Activated T-cell treated with anti-CD3 and anti-CD28 coated beads, Interleukin-2, amount 50 U/mL, for 4 hours (primary cell): ENCODE measurements at regions not wholly inside any gene's neighbourhood (a gene's known extent, or its start where the extent isn't known, plus 50 kb on each side); places are given as distances from the start of the nearest gene placed in this dataset.

Experiments
- ATAC-seq, 2 donors: fragments of 200-7000 bp; cut with Tn5 transposase; one replicate each; pipeline ENCODE4 v1.10.0; 2021
- DNase-seq: peaks from one replicate; pipeline ENCODE4 v3.0.0-alpha.2; 2020
- H3K27me3 Mint-ChIP-seq: one replicate; pipeline ENCODE4 v1.8.0; 2021; ENCODE audit warnings: low read depth, mixed read lengths
- H3K36me3 Mint-ChIP-seq: one replicate; pipeline ENCODE4 v1.8.0; 2022; ENCODE audit warnings: mixed read lengths; ENCODE audit not compliant: insufficient read depth
- H3K4me1 Mint-ChIP-seq: one replicate; pipeline ENCODE4 v1.8.0; 2021; ENCODE audit warnings: low read depth, mixed read lengths
- H3K4me3 Mint-ChIP-seq: one replicate; pipeline ENCODE4 v1.8.0; 2021; ENCODE audit warnings: mild to moderate bottlenecking, moderate library complexity, mixed read lengths
- H3K9me3 Mint-ChIP-seq: one replicate; pipeline ENCODE4 v1.8.0; 2021; ENCODE audit warnings: mixed read lengths

- peaks cover 18% of the 10 kb centered on the region for H3K9me3 Mint-ChIP-seq
- peaks cover 5% of the 10 kb centered on the region for H3K27me3 Mint-ChIP-seq
- H3K4me3 Mint-ChIP-seq: no peak overlapping the region
- ATAC-seq: no peak
- DNase-seq: no peak
- no peaks in the 10 kb centered on the region for H3K4me1 Mint-ChIP-seq
- H3K36me3 Mint-ChIP-seq: no peaks in the 10 kb centered on the region
Observed at GRCh38 chr18:78893281-78894032, 86.2 kb upstream of the SALL3 start.

DNA sequence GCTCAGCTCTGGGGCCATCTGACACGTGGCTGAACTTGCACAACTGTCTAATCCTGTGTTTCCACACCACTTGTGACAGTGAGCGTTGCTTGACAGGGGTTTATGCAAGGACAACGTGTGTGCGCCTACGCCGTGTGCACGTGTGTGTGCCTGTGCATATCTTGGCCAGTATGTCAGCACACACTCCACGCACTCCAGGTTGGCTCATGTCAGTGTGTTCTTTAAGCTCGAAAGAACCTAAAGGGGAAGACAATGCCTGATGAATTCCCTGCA lies 85.6 kb upstream of the SALL3 start:
- Mint-ChIP-seq H3K4me1 (no peaks in the 10 kb centered on the region), H3K27me3 (peaks cover 5% of the 10 kb centered on the region), H3K4me3 (no peak overlapping the region), H3K9me3 (peaks cover 13% of the 10 kb centered on the region), H3K36me3 (no peaks in the 10 kb centered on the region)
- DNase-seq (no peak), ATAC-seq (no peak)

- Mint-ChIP-seq H3K9me3 (peaks cover 5% of the 10 kb centered on the region), H3K4me3 (no peak overlapping the region), H3K36me3 (no peaks in the 10 kb centered on the region), H3K27me3 (peaks cover 5% of the 10 kb centered on the region), H3K4me1 (no peaks in the 10 kb centered on the region)
- no peak for ATAC-seq
- DNase-seq: no peak
Observed at GRCh38 chr18:78895207-78896001, 84.2 kb upstream of the SALL3 start.

- DNase-seq (no peak), ATAC-seq (no peak)
- Mint-ChIP-seq H3K36me3 (no peaks in the 10 kb centered on the region), H3K4me3 (no peak overlapping the region), H3K9me3 (no peaks in the 10 kb centered on the region), H3K4me1 (no peaks in the 10 kb centered on the region), H3K27me3 (peaks cover 5% of the 10 kb centered on the region)
Observed at GRCh38 chr18:78896111-78896905, 83.3 kb upstream of the SALL3 start.

DNA sequence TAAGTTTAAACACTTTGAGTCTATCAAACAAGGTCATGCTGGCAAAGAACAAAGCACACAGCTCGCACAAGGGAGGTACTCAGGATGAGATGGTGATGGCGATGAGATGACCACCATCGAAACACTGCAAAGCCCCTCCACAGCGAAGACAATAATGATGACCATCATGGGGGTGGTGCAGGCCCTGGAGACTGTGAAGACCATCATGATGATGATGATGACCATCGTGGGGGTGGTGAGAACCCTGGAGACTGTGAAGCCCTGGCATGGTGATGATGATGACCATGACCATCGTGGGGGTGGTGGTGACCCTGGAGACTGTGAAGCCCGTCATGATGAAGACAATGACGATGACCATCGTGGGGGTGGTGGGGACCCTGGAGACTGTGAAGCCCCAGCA lies 81.6 kb upstream of the SALL3 start:
- DNase-seq (no peak), ATAC-seq (no peak)
- no peaks in the 10 kb centered on the region for H3K36me3 Mint-ChIP-seq
- no peaks in the 10 kb centered on the region for H3K4me1 Mint-ChIP-seq
- no peaks in the 10 kb centered on the region for H3K9me3 Mint-ChIP-seq
- no peak overlapping the region for H3K4me3 Mint-ChIP-seq
- peaks cover 16% of the 10 kb centered on the region for H3K27me3 Mint-ChIP-seq

DNA sequence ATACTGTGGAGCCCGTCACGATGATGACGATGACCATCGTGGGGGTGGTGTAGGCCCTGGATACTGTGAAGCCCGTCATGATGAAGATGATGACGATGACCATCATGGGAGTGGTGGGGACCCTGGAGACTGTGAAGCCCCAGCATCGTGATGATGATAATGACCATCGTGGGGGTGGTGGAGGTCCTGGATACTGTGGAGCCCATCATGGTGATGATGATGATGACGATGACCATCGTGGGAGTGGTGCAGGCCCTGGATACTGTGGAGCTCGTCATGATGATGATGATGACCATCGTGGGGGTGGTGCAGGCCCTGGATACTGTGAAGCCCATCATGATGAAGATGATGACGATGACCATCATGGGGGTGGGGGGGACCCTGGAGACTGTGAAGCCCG lies 81.0 kb upstream of the SALL3 start:
- no peaks in the 10 kb centered on the region for H3K36me3 Mint-ChIP-seq
- peaks cover 21% of the 10 kb centered on the region for H3K27me3 Mint-ChIP-seq
- ATAC-seq (no peak), DNase-seq (no peak)
- H3K9me3 Mint-ChIP-seq: no peaks in the 10 kb centered on the region
- H3K4me1 Mint-ChIP-seq: no peaks in the 10 kb centered on the region
- H3K4me3 Mint-ChIP-seq: no peak overlapping the region

- H3K36me3 Mint-ChIP-seq: no peaks in the 10 kb centered on the region
- no peaks in the 10 kb centered on the region for H3K4me1 Mint-ChIP-seq
- H3K9me3 Mint-ChIP-seq: no peaks in the 10 kb centered on the region
- no peak for DNase-seq
- no peak overlapping the region for H3K4me3 Mint-ChIP-seq
- H3K27me3 Mint-ChIP-seq: peaks cover 23% of the 10 kb centered on the region
- no peak for ATAC-seq
Observed at GRCh38 chr18:78899241-78899640, 80.4 kb upstream of the SALL3 start.

DNA sequence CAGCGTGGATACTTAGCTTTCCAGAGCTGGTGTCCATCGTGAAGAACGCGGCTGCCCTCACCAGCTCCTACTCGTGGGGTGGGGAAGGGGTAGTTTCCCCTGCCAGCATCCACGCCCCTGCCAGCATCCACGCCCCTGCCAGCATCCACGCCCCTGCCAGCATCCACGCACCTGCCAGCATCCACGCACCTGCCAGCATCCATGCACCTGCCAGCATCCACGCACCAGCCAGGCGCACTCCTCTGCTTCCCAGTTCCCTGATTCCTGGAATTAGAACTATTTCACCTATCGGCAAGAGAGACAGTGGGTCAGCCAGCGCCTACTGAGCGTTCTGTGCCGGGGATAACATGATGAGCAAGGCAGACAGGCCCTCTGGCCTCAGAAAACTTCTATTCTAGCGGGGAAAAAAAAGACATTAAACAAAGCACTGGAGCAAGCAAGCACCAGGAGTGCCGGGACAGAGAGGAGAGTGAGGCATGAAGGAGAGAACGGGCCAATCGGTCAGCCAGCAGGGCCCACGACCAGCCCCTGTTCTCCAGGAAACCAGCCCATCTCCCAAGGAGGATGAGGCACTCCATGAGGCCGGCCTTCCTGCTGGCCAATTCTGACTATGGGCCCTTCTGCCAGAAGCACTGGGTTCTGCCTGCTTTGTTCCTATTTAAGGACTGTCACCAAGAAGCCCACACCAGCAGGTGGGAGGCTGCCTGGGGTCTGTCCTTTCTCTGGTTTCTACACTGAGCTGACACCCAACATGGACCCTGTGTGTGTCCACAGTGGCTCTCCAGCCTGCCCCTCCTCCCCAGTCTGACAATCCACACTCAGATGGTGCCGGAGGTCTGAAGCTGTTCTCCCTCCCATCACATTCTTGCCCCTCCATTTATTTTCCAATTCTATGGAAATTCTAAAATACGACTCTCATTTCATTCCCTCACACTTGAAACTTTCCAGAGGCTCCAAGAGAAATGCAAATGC lies 78.4 kb upstream of the SALL3 start:
- no peak for ATAC-seq
- Mint-ChIP-seq H3K9me3 (no peaks in the 10 kb centered on the region), H3K4me3 (no peak overlapping the region), H3K4me1 (no peaks in the 10 kb centered on the region), H3K36me3 (no peaks in the 10 kb centered on the region), H3K27me3 (peaks cover 24% of the 10 kb centered on the region)
- DNase-seq: no peak

- Mint-ChIP-seq H3K36me3 (no peaks in the 10 kb centered on the region), H3K27me3 (peaks cover 19% of the 10 kb centered on the region), H3K4me3 (no peak overlapping the region), H3K4me1 (no peaks in the 10 kb centered on the region), H3K9me3 (no peaks in the 10 kb centered on the region)
- DNase-seq (no peak), ATAC-seq (no peak)
Observed at GRCh38 chr18:78901923-78902794, 77.5 kb upstream of the SALL3 start.

- H3K4me3 Mint-ChIP-seq: no peak overlapping the region
- no peak for DNase-seq
- peaks cover 19% of the 10 kb centered on the region for H3K27me3 Mint-ChIP-seq
- ATAC-seq: no peak
- H3K4me1 Mint-ChIP-seq: no peaks in the 10 kb centered on the region
- H3K36me3 Mint-ChIP-seq: no peaks in the 10 kb centered on the region
- no peaks in the 10 kb centered on the region for H3K9me3 Mint-ChIP-seq
Observed at GRCh38 chr18:78902795-78903435, 76.7 kb upstream of the SALL3 start.

DNA sequence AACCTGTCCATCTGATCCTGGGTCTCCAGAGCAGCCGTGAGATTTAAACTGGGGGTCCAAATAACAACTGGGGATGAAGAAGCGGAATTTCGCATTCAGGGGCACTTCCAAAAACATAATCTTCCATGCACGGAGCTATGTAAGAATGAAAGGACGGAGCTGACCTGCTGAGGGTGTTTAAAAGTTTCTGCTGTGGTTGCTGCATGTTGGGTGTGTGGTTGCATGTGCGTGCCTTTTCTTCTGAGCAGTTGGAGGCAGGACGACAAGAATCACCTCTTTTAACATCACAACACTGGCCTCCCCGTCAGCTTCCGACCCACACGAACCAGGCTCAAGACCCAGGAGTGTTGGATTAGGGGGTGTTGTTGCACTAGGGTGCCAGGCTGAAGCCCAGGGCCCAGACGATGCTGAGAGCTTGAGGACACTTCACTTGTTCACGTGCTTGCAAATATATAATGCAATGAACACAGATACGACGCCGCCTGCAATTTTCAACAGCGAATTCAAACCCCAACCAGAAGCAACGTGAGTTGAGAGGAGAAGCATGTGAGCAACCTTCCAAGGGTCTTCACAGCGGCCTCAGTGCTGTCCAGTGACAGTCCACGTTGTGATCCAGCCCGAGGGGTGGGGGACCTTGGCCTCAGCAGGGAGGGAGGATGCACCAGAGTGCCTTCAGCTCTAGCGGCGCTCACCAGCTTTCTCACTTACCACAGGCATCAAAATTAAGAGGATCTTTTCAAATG lies 76.0 kb upstream of the SALL3 start:
- Mint-ChIP-seq H3K27me3 (peaks cover 21% of the 10 kb centered on the region), H3K4me1 (no peaks in the 10 kb centered on the region), H3K4me3 (no peak overlapping the region), H3K9me3 (no peaks in the 10 kb centered on the region), H3K36me3 (no peaks in the 10 kb centered on the region)
- ATAC-seq (no peak), DNase-seq (no peak)

DNA sequence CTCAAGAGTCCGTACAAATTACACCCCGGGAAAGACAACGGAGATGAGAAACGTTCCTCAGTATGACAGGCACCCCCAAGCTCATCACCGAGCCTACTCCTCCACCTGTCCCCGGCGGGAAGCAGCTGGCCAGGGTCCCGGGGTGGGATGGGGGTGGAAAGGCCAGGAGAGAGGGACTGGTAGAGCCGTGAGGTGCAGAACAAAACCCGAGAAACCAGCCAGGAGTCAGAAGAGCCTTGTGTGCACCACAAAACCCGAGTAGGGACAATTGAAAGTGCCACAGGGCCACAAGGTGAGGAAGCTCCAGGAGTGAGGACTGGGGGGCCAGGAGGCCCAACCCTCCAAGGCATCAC lies 75.5 kb upstream of the SALL3 start:
- ATAC-seq (no peak), DNase-seq (no peak)
- Mint-ChIP-seq H3K27me3 (peaks cover 21% of the 10 kb centered on the region), H3K4me3 (no peak overlapping the region), H3K36me3 (no peaks in the 10 kb centered on the region), H3K4me1 (no peaks in the 10 kb centered on the region), H3K9me3 (no peaks in the 10 kb centered on the region)
